ENCODE measurements at regions not wholly inside any gene's neighbourhood (a gene's known extent, or its start where the extent isn't known, plus 50 kb on each side); places are given as distances from the start of the nearest gene placed in this dataset.

DNA sequence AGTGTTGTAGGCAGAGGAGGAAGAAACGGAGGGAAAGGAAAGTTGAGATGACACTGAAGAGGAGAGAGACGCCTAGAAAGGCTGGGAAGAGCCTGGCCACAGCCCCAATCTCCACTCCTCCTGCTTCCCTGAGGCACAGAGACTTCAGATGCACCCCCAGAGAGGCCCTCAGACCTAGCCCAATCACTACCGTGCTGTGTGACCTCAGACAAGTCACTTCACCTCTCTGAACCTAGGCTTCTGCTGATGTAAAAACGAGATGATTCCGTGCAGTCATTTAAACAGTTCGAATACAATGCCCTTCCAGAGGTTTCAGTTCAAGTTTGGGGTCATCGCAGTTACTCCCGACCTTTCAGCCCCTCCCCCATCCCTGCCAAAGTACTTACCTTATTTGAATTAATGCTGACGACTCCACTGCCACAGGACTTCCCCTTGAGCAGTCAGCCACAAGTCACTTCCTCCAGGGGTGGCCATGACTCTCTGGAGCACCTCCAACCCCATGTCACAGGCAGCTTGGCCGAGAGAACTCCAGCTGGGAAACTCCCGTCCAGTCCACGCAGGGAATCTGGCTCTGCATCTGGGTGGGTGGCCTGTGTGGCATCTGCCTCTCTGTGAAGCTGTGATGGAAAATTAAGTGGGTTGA is 105.2 kb upstream of the ID2 start:
- no peak for DNase-seq (ENCODE audit: low read depth, low spot score)

DNA sequence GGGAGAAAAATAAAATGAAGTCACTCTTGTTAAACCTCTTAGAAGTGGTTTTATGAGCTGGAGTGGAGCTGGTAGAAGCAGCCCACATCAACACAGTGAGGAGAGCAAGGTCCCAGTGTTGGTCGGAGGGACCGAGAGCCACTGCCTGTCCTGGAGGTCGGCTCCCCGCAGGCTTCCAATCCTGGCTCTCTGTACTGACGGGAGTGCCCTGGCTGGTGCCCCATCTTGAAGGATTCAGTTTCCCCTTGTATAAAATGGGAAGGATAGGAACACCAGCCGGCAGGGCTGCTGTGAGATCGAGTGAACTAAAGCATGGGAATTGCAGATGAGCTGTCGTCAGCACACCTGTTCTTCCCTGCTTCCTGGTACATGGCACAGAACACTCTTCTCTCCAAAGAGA is 104.3 kb upstream of the ID2 start:
- DNase-seq (ENCODE audit: low read depth, low spot score), result no peak

DNA sequence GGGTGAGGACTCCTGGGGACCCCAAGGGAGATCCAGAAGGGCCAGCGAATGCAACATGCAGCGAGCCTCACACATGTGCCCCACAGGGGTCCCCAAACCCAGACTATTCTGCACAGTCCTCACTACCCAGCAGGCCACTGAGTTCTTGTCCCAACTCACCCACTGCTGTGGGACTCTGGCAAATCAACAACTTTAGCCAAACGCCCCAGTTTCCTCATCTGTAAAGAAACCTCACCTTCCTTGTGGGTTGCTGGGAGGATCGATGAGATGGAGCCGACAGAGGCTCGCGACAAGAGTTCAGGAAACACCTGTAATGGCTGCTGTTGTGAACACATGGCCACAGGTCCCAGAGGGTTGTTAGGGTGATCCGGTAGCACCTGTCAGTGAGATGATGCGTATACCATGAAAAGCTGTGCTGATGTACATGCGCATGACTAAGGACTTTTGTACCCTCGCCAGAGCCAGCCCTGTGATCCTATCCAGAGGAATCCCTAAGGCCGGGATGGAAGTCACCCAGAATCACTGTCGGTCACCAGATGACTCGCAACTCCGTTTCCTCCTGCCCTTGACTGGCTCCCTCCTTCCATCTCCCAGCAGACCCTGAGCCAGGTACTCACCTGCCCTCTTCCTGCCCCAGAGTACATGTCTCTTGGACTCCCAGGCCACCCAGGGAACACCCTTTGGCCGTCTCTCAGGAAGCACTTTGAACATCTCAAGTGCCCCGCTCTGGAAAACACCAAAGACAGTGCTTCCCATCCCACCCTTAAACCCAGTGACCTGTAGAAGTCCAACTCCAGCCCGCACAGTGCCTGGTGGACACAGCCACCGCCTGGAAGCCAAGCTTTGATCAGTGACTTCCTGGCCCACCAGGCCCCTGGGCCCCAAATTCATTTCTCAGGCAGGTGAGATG is 103.3 kb upstream of the ID2 start:
- DNase-seq (ENCODE audit: low read depth, low spot score), result no peak

GRCh38 chr2:8579485-8580085 is 102.3 kb upstream of the ID2 start:
- no peak for DNase-seq (ENCODE audit: low read depth, low spot score)

DNA sequence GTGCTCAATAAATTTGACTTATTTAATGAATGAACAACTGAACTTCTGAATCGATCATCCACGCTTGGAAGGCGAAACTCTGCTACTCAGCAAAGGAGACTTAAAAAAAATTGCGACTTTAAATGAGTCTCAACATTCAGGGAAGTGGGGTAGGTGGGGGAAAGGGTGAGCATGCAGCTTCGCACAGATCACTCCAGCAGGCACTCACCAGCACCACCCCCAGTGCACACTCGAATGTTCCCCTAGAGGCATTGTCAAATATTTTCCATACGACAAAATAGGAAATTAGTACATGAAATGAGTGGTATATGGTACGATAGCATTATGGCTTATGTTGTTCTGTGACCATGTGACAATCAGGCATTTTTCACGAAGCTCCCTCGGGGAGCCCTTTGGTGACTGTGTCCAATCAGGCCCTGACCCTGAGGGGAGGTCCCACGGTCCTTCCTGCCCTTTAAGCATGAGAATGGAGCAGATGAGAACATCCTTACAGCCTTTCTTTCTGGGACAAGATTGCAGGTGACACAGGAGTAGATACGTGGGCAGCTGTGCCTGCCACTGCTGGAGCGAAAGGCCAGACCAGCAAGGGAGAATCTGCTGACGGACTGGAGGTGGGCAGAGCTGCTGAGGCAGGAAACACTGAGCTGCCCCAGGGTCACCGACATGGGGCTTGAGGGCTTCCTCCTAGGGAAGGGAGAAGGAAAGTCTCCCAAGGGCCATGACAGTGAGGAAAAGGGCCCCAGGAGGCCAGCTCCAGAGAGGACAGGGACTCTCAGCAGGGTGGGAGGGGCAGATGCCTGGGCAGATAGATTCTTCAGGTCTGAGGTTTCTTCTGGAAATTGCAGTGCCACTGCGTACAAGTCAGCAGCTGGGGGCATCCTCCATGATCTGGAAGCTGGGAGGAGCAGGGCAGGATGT is 101.3 kb upstream of the ID2 start:
- no peak for DNase-seq (ENCODE audit: low read depth, low spot score)

DNA sequence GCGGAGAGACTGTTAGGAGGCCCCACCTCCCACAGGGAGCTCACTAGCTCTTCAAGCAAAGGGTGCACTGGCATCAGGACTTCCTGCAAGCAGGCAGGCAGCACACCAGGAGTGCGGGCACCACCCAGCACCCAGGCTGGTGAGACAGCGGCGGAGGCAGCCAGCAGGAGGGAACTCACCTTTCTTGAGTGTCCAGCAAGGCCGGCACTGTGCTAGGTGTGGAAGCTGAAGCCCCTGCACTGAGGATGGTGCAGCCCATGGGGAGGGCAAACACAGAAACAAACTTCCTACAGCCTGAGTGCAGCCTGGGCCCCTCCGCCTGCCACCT is 100.7 kb upstream of the ID2 start:
- DNase-seq (ENCODE audit: low read depth, low spot score), result no peak

DNA sequence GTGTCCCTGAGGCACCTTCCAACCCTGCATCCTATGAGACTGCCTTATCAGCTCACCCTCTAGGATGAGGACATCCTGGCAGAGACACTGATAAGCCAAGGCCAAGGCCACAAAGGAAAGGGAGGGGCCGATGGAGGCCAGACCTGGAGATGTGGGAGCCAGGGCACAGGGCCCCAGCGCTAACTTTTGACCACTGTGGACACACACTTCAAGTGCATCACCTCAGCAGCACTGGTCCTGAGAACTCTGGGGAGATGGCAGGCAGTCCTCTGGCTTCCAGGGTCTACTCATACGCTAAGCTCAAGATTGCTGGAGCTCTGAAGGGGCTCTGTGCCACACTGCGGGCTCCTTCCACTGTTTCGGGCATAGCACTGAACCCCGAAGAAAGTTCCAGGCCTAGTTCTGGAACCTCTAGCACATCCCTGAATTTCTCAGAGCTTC is 100.2 kb upstream of the ID2 start:
- DNase-seq (ENCODE audit: low read depth, low spot score), result no peak

- DNase-seq (ENCODE audit: low read depth, low spot score), result no peak
Observed at GRCh38 chr2:8582191-8582590, 99.7 kb upstream of the ID2 start.

DNA sequence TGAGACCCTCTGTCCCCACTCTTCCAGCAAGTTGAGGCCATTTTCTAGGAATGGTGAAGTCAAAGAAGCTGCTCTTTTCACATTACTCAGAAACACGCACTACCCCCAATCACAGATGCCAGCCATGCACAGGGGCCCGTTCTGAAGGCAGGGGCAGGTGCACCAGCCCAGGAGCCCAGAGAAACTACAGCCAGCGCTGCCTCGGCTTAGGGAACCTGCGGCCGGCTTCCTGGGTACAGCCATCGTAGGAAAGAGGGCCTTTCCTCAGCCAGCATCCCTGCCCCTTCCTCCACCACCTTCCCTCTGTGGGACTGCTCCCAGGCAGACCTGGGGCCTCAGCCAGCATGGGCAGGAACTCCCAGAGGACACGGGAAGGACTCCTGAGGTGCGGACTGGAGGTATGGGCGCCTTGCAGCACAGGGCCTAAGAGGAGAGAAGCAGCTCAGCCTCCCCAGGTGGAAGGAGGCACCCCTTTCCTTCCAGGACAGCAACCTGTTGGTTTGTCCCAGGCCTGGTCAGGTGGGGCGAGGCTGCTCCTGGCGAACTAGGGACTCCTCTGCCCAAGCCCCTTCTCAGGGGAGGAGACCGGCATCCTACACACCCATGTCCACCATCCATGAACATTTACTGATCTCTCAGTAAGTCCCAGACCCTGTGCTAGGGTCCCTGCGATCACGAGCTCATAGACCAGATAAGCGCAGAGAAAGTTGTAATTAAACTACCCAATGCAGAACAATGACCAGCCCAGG is 99.0 kb upstream of the ID2 start:
- no peak for DNase-seq (ENCODE audit: low read depth, low spot score)

DNA sequence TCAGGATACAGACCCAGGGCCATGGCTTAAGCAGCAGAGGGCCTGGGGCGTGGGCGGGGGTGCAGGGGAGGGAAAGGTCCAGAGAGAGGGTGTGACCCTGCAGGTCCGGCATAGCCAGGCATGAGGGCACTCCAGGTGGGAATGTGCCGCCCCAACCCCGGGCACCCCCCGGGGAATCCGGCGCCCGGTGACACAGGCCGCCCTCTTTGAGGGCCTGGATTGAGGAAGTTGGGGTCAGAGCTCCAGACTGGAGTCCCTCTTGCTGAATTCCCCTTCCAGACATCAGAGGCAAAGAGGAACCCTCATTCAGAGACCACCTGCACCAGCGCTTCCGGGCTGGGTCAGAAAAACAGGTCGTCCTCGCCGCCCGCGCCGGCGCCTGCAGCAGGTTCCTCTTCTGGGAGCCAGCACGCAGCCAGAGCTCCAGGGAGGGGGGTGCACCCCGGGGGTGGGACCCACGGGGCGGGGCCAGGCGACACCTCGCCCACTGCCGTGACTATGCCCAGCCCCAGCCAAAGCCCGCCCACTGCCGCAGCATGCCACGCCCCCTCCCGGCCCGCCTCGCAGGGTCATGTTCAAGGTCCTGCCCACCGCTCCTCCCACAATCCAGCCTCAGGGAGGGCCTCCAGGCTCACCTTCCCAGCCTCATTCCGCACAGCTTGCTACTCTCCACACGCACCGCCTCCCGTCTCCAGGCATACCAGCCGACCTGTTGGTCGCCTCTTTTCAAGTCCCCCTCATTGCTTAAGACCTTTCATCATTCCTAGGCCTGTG is 98.3 kb upstream of the ID2 start:
- DNase-seq (ENCODE audit: low read depth, low spot score), result peak; percentile 91

DNA sequence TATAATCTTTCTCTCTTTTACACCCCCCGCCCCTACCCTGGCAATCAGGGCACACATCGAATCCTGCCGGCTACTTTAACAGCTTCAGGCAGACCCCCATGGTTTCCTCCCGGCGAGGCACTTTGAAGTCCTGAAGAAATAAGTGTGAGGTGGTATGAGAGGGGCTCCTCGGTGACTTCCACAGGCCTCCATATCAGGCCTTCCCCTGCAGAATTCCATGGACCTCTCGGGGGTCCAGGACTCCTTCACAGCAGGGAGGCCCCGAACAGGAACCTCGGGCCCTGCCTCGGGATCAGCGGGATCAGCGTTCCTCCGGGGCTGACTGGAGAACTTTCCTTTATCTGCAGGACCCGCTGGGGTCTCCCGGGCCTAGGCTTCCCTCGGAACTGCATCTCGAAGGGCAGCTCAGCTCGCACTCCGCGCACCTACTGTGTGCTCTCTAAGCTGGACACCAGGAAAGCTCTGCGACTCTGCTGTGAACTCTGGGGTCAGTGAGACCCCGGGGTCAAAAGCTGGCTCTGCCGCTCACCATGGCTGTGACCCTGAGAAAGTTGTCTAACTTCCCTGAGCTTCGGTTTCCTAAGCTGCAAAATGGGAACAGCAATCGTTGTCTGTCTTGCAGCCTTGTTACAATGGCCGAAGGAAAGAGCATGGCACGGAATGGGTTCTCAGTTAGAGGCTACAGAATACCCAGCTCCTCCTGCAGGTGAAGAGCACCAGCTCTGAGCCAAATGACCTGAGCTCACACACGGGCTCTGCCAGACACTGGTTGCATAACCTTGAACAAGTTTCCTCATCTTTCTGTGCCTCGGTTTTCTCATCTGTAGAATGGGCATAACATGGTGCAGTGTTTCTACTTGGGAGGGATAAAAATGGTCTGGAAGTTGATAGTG is 97.4 kb upstream of the ID2 start:
- no peak for DNase-seq (ENCODE audit: low read depth, low spot score)

DNA sequence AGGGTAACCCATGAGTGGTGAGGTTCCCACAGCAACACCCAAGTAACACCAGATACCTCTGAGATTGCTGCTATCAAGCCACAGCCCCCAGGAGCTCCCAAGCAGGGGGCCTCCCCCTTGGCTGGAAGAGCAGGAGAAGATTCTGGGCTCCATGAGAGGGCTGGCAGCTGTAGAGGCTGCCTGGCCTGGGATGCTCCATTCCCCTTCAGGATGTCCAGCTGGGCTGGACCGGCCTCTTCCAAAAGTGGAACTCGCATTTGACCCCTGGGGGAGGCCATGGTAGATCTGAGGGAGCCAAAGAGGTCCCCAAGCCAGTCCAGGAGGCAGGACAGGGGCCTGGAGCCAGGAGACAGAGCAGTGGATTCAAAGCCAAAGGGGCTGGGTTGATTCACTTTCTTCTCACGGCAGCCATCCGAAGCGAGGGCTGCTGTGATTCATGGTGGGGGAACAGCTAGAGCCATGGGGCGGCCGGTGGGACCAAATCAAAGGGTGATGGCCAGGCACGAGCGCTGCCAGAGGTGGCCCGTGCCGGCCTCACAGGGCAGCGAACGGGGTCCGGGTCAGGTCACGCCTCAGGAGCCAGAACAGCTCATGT is 95.3 kb upstream of the ID2 start:
- DNase-seq (ENCODE audit: low read depth, low spot score), result no peak

GRCh38 chr2:8587251-8587791 is 94.5 kb upstream of the ID2 start:
- no peak for DNase-seq (ENCODE audit: low read depth, low spot score)

GRCh38 chr2:8587920-8588830 is 93.7 kb upstream of the ID2 start:
- DNase-seq (ENCODE audit: low read depth, low spot score), result no peak

- DNase-seq (ENCODE audit: low read depth, low spot score), result no peak
Observed at GRCh38 chr2:8588831-8589191, 93.0 kb upstream of the ID2 start.

GRCh38 chr2:8589721-8590120 is 92.1 kb upstream of the ID2 start:
- no peak for DNase-seq (ENCODE audit: low read depth, low spot score)

DNA sequence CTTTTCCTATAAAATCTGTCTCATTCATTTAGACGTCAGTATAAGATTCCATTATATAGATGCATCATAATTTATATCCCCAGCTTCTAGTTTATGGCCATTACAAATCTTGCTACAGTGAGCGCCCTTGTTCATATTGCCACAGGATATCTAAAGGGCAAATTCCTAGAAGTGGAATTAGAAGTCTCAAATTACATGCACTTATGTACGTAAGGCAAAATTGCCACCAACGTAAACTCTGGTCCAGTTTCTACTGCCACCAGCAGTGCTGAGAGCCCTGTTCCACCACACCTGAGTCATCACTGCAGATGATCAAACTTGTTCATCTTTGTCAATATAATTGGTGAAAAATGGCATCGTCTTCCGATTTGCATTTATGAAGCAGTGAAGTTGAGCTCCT is 90.9 kb upstream of the ID2 start:
- DNase-seq (ENCODE audit: low read depth, low spot score), result no peak

GRCh38 chr2:8592736-8593135 is 89.1 kb upstream of the ID2 start:
- no peak for DNase-seq (ENCODE audit: low read depth, low spot score)

All from ELF-1 (cell line).